ENCODE measurements at regions not wholly inside any gene's neighbourhood (a gene's known extent, or its start where the extent isn't known, plus 50 kb on each side); places are given as distances from the start of the nearest gene placed in this dataset.
"Not testable (repeated sequence)": the region's sequence is repeated elsewhere in the genome, so short reads cannot be mapped to it uniquely, and the experiment has no call there.

DNA sequence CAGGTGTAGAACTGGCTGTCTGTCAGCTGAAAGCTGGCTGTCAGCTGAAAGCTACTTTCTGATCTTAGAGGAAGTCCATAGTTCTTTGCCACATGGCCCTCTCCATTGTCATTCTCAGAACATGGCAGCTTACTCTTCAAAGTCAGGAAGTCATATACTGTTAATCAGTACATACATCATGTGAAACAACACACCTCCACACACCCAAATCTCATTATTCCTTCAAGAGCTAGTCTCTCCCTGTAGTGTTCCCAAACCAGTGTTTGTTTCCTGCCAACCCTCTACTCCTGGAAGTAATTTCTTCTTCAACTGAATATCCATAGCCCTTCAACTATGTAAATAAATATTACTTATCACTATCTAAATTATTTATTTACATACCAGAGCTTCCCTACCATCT lies 58.9 kb downstream of the OR5AK2 start:
- DNase-seq (ENCODE audit: low spot score) = no peak

DNA sequence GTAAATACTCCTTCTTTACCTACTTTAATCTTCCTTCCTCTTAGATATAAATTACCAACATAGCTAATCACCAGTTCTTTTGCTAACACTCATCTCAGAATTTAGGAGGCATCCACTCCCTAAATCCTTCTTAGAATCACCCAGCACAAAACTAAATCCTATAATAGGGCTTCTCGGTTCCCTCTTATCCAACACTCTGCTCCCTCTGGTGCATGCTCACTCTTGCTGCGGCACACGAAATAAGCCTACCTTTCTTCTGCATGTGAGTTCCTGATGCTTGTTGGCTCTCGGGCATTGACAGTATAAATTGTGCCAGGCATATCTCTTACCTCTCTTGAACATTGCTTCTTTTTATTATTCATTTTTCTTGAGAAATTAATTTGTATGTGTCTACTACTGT lies 61.0 kb downstream of the OR5AK2 start:
- no peak for DNase-seq (ENCODE audit: low spot score)

DNA sequence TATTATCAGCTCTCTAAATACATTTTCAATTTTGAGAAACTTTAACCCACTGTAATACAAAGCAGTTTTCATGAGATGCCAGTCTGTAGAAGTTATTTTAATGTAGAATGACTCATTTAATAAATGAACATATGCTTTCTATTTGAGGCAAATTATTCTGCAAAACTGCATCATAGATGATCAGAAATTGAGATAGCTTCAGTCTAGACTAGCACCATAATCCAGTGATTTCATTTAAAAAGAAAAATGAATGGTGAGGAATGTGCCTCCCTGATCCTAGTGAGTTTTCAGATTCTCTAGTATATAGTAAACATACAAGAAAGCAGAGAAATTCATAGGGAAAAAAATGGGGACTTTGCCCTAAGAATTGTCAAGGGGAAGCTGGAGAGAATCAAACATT lies 66.1 kb downstream of the OR5AK2 start:
- no peak for DNase-seq (ENCODE audit: low spot score)

DNA sequence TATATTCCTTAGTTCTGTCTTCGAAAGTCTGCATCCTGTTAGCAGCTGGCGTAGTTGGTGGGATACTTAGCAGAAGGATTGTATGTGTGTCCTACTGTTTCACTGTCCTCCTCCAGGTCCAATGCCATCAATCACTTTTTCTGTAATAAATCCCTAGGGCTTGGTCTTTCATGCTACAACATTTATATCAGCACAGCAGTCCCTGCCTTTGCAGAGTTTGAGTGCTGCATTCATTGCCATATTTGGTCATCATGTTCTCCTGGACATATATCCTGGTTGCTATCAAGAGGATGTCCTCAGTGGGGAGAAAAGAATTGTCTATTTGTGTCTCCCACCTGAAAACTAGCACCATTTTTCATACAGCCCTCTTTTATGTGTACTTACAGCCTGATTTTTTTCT lies 67.0 kb downstream of the OR5AK2 start:
- DNase-seq (ENCODE audit: low spot score) = no peak

DNA sequence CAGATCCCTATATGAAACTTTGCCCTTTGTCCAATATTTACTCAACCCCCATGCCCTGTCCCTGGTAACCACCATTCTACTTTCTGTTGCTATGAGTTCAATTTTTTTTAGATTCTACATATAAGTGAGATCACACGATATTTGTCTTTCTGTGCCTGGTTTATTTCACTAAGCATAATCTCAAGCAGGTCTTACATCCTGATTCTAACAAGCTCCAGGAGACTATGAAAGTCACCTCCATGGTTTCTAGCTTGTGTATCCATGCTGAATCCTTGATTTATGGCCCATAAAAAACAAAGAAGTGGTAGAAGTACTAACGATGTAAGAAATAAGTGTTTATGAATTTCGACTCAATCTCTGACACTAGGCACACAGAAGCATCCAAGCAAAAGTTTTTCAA lies 68.0 kb downstream of the OR5AK2 start:
- no peak for DNase-seq (ENCODE audit: low spot score)

DNA sequence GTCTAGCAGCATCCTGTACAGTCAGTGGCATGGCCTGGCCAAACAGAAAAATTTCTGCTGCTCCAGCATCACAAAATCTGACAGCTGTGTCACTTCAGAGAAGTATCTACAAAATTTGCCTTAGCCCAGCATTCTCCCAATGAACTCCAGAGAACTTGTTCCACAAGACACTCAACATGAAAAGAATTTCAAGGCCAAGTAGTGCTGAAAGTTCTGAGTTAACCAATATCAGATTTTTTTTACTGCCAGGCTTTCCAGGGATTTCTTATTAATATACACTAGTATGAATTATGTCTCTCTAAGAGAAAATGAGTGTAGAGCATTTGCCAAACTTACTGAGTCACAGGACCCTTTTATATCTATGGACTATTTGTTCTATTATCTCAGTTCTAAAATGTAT lies 68.8 kb downstream of the OR5AK2 start:
- DNase-seq (ENCODE audit: low spot score) = no peak

DNA sequence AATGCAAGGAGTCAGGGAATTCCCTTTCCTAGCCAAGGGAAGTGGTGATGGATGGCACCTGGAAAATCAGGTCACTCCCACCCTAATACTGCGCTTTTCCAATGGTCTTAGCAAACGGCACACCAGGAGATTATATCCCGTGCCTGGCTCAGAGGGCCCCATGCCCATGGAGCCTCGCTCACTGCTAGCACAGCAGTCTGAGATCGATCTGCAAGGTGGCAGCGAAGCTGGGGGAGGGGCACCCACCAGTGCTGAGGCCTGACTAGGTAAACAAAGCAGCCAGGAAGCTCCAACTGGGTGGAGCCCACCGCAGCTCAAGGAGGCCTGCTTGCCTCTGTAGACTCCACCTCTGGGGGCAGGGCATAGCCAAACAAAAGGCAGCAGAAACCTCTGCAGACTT lies 74.2 kb downstream of the OR5AK2 start:
- DNase-seq (ENCODE audit: low spot score) = not testable (repeated sequence)

DNA sequence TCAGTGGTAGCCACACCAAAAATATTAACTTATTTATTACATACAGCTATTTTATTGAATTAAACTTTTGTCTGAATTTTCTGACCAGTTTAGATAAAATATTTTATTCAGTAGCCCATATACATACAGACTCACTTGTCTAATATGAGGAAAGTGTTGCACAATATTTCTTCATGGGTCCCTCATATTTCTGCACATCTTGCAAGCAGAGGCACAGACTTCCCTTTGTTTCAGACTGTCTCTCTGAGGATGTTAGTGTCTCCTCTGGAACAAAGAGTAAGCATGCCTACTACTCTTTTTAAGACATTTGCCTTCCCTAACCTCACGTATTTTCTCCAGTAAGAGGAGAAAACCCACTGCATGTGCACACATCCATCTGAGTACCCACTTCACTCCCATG lies 81.2 kb downstream of the OR5AK2 start:
- DNase-seq (ENCODE audit: low spot score) = no peak

DNA sequence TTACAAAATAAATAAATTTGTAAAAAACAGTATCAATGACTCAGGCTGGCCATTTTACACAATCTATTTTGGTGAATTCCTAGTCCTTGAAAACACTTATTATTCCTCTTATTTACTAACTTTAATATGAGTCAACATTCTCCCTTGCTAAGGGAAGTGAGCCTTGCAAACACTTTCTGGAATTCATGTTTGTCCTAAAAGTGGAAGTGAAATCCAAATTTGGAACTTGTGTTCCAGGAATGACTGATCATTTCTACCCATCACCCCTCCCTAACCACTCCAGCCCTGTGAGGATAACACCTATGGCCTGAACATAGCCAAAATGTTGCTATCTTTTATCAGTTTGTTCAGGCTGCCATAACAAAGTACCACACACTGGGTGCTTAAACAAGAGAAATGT lies 83.1 kb downstream of the OR5AK2 start:
- no peak for DNase-seq (ENCODE audit: low spot score)

DNA sequence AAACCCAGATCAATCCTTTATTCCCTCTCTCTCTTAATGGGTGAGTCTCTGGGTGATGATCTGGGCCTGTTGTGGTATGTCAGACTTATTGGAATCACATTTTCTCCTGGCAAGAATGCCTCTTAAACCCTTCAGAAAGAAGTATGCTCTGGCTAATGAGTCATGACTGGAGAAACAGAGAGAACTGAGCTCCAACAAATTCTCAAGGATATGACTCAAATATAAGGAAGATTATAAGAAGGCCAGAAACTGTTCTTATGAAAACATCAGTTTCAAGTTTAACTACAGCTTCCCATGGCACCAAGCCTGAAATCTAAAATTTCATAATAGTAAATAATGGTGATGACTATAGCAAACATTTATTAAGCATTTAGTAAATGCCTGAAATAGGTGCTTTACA lies 83.9 kb downstream of the OR5AK2 start:
- DNase-seq (ENCODE audit: low spot score) = no peak

DNA sequence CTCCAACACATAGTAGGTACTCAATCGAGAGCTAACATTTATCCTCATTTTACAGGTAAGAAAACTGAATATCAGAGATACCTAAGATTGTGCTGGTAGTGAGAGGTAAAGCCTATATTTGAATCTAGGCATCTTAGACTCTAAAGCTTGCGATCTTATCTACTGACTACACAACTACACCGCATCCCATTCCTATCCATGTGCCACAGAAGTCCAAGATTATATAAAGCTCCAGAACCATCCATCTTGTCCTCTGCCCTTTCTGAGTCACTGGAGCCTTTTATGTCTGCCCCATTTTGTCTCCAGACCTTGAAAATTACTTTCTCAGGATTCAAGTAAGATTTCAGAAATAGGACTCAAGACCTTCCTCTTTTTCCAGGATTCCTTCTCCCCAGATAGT lies 84.4 kb downstream of the OR5AK2 start:
- no peak for DNase-seq (ENCODE audit: low spot score)

DNA sequence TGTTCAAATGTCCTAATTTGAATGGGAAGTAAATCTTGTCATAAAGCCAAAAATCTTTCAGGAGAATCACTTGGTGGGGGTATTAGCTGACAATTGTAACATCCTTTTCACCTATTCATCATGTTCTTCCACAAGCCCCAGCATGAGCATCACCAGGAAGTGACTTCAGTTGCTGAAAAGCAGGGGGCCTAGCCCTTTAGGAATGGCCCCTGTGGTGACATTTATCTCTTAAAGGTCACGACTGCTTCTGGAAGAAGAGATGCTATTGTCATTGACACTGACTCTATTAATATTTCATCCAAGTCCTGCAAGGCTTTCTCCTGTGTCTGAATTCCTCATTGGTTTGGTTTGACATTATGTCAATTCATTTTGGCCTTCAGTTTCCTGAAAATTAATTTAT lies 92.6 kb downstream of the OR5AK2 start:
- no peak for DNase-seq (ENCODE audit: low spot score)

DNA sequence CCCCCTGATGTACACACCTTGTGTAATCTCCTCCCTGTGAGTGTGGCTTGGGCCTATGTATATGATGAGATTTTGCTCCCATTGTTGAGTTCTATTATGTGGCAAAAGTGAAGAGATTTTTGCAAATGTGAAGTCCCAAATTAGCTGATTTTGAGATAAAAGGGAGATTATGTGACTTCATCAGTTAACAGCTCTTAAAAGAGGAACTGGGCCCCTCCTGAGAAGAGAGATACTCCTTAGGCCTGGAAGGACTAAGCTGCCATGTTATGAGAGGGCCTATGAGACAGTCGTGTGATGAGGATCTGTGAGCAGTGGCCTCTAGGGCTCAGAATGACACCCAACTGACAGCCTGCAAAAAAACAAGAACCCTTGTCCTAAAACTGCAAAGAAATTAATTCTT lies 93.4 kb downstream of the OR5AK2 start:
- no peak for DNase-seq (ENCODE audit: low spot score)

DNA sequence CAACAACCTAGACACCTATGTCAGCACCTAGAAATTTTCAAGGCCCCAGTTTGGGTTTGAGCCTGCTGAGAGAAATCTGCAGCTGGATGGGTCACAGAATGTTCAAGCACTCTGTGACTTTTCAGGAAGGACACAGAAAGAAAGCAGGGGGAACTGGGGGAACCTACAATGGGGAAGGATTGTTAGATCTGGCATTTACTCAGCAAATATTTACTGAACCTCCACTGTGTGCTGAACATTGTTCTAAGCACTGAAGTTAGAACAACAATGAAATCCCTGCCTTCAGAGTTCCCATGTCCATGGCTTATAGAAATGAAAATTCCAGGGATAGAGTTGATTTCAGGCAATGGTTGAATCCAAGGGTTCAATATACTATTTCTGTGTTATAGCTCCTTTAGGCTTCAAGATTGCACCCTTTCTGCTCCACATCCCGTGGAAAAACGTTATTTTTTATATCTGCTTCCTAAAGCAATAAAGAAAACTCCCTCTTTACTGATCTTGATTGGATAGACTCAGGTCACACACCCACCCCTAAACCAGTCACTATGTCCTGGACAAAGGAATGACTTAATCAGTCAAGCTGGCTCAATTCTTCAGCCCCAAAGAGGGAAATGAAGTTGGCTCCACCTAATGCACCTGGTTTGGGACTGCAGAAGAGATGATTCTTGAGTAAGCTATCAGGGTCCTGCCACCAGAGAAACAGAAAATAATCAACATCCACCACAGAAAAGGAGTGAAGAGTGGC lies 95.1 kb downstream of the OR5AK2 start:
- no peak for DNase-seq (ENCODE audit: low spot score)

DNA sequence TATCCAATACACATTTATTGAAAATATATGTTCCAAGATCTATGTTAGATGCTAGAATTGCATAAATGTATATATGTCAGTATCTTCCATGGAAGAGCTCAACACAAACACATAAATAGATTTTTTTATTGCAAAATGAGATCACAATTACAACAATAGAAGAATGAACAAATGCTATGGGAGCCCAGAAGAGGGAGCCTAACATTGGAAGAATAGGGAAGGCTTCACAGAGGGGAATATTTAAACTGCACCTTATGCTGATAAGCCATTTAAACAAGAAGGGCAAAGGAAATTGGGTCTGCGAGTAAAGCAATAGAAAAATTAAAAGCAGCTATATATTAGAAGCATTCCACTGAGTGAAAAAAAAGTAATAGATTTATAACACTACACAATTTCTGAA lies 96.1 kb upstream of the LRRC55 start:
- DNase-seq (ENCODE audit: low spot score) = no peak

DNA sequence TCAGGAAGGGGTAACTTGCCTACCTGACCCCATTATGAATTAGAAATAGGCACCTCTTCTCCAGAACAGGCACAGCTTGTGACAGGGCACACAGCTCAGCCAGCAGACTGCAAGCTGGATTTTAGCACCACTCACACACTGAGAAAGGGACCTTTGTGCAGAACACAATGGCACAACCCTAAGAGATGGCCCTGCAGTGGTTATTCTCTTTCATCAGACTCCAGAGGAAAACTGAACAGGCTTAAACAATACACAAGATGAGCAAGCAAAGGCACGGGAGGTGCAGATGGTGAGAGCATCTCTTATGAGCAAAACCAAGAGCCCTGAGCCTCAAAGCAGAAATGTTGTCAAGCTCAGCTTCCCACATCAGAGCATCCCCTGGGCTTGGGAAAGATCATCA lies 93.8 kb upstream of the LRRC55 start:
- DNase-seq (ENCODE audit: low spot score) = no peak

DNA sequence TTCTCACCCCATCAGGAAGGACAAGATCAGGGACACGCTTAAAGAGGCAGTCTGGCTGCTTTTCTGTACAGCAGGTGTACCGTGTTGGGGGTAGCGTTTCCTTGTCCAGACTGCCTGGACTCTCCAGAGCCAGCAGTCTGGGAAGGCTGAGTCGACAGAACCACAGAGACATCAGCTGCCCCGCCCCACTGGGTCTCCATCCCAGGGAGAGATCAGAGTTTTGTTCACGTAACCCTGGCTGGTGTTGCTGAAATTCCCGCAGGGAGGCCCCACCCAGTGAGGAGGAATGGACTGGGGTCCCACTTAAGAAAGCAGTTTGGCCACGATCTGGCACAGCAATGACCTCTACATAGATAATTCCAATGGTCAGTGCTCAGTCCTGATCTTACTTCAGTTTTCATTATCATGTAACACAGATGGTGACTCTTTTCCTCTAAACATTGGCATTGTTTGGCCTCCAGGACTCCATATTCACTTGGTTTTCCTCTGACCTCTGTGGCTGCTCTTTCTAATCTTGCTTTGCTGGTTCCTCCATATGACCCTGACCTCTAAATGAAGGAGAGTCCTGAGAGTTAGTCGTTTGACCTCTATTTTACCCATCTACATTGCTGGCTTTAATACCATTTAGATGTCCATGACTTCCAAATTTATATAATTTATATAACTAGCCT lies 89.6 kb upstream of the LRRC55 start:
- DNase-seq (ENCODE audit: low spot score) = no peak

DNA sequence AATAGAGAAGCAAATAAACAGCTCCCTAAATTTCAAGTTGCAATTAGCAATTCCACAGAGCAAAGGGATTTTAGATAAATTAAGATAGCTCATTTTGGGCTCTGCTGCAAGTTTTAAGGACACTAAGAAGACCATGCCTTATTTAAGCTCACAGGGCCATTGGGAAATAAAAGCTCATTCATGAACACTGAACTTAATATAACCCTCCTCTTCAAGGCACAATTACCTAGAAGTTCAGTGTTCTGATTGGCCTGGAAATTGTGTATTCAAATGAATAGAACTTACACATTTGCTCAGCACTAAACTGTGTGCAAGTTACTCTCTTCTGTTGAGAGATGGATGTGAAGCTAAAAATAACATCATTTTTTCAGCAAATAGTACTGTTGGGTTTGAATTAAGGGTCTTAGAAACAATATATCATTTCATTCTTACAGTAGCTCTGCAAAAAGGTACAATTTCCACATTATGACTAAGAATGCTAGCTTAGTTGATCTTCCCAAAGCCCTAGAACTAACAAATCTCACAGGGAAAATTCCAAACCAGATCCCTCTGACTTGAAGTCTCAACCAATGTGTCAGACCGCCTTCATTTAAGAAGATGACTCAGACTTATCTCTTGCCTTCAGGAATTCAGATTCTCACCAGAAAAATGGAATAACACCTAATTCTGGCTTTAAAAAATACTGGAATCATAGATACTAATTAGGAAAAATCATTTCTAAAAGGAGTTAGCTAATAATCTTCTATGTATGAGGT lies 87.4 kb upstream of the LRRC55 start:
- DNase-seq (ENCODE audit: low spot score) = no peak

DNA sequence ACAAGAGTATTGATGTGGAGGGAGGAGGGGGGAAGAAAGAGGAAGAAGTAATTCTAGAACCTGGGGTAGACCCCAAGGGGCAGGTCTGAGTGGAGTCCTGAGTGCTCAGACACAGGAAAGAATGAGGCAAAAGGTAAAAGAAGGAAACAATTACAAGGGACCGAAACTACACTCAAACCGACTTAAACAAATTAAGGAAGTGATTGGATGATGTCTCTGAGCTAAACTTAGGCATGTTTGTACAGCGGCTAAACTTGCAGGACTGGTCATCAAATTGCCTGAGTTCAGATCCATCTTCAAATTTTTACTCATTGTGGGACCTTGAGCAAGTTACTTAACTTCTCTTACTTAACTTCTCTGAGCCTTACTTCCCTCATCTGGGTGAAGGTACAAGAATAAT lies 86.3 kb upstream of the LRRC55 start:
- DNase-seq (ENCODE audit: low spot score) = no peak

DNA sequence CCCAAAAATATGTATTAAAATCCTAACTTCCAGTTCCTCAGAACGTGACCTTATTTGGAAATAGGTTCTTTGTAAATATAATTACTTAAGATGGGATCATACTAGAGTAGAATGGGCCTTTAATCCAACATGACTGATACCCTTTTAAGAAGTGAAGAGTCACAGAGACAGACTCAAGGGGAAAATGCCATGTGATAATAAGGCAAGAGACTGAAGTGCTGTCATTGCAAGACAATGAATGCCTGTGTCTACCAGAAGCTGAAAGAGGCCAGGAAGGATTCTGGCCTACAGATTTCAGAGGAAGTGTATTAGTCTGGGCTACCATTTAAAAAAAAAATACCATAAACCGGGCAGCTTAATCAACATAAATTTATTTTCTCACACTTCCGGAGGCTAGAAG lies 85.9 kb upstream of the LRRC55 start:
- DNase-seq (ENCODE audit: low spot score) = no peak

DNA sequence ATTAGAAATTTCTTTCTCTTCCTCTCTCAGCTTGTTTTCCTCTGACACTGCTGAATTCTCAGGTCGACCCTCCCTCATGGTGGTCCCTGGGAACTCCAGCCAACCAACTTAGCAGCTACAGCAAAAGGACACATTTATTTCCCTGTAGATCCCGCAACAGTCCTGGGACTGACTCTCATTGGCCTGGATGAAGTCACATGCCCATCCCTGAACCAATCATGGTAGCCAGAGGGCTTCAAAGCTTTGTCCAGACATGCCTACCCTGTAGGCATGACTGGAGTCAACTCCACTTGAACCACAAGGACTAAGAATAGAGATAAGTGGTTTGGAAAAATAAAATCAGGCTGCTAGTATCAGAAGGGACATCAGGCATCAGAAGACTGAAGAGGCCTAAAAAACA lies 84.6 kb upstream of the LRRC55 start:
- no peak for DNase-seq (ENCODE audit: low spot score)

DNA sequence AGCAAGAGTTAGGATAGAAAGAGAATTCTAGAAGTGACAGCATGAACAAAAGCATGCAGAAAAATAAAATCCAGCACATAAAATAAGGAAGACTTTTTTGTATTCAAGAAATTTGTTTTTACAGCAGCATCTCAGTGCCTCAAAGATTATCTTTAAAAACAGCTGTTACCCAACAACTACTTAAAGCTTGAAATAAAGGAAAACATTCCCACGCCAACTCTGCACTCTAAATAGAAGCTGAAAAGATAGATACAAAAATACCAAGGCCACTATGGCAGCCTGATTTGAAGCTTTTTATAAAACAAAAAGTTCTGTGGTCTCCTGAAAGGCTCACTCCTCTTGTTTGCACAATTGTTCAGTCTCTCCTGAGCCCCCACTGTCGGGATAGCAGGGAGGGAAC lies 83.6 kb upstream of the LRRC55 start:
- DNase-seq (ENCODE audit: low spot score) = no peak

DNA sequence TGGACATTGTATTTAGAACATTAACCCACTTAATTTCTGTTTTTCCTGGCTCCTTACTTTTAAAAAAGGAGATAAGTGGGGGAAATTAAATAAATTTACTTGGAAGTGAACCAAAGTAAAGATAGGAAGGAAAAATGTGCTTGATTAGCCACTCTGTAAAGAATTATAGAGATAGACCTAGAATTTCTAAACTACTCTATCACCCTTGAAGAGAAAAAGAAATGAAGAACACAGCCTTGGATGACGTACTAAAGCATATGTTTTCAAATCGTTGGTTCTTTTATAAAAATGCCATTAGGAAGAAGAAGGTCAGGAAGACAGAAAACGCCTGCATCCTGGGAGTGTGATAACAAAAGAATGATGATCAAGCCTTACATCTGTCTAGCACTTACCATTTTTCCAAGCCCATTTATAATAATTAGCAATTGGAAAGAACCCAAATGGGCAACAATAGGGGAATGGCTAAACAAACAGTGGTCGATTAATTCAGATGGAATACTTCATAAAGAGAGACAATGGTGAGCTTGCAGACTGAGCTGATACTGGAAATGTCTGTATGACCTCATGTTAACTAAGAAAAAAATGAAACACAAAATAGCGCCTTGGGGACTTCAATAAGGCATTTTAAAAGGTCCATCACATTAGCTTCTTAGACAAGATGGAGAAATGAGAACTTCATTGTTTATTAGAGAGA lies 81.0 kb upstream of the LRRC55 start:
- DNase-seq (ENCODE audit: low spot score) = no peak
